ENCODE measurements at regions not wholly inside any gene's neighbourhood (a gene's known extent, or its start where the extent isn't known, plus 50 kb on each side); places are given as distances from the start of the nearest gene placed in this dataset.

DNA sequence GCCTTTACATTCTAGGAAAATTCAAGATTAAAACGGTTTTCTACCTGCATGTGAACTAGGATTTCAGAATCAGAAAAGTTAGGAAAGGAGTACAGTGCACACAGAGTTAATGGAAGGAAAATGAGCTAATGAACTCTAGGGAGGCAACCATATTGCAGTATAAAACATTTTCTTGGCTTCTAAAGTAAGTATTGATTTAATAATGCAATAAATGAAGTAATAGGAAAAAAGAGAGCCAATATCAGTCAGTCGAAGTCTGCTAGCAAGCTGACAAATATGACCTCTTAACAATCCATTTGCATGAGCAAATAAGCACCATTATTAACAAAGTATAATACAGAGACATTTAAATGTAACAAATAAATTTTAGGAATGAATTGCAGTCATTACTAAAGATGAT is 80.2 kb upstream of the COL3A1 start:
- TF ChIP-seq, protein P1, sequence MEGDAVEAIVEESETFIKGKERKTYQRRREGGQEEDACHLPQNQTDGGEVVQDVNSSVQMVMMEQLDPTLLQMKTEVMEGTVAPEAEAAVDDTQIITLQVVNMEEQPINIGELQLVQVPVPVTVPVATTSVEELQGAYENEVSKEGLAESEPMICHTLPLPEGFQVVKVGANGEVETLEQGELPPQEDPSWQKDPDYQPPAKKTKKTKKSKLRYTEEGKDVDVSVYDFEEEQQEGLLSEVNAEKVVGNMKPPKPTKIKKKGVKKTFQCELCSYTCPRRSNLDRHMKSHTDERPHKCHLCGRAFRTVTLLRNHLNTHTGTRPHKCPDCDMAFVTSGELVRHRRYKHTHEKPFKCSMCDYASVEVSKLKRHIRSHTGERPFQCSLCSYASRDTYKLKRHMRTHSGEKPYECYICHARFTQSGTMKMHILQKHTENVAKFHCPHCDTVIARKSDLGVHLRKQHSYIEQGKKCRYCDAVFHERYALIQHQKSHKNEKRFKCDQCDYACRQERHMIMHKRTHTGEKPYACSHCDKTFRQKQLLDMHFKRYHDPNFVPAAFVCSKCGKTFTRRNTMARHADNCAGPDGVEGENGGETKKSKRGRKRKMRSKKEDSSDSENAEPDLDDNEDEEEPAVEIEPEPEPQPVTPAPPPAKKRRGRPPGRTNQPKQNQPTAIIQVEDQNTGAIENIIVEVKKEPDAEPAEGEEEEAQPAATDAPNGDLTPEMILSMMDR (IDR thresholded peaks at IDR 0.05): no peak
- TF ChIP-seq, protein P2, sequence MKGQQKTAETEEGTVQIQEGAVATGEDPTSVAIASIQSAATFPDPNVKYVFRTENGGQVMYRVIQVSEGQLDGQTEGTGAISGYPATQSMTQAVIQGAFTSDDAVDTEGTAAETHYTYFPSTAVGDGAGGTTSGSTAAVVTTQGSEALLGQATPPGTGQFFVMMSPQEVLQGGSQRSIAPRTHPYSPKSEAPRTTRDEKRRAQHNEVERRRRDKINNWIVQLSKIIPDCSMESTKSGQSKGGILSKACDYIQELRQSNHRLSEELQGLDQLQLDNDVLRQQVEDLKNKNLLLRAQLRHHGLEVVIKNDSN (IDR thresholded peaks at IDR 0.05; ENCODE audit: borderline replicate concordance, low read depth): no peak
- no peak for TF ChIP-seq EP300 (IDR thresholded peaks at IDR 0.05; ENCODE audit: borderline replicate concordance in 1 of 2, low read depth in 1 of 2, low read length in 1 of 2)

Measured in SK-N-SH (cell line).